HEK293 (cell line): ENCODE measurements at regions not wholly inside any gene's neighbourhood (a gene's known extent, or its start where the extent isn't known, plus 50 kb on each side); places are given as distances from the start of the nearest gene placed in this dataset.

ENCODE experiments used
- YY2 ChIP-seq: fragments of 450-650 bp; formaldehyde crosslinking; IDR thresholded peaks from 2 replicates; pipeline ENCODE4 v1.5.1; 2016; ENCODE audit warnings: missing biosample characterization, missing genetic modification characterization
- ZFP69B ChIP-seq: fragments of 450-650 bp; formaldehyde crosslinking; IDR thresholded peaks from 2 replicates; pipeline ENCODE4 v1.5.1; 2016; ENCODE audit warnings: missing biosample characterization, missing genetic modification characterization
- ZNF121 ChIP-seq: fragments of 450-650 bp; formaldehyde crosslinking; IDR thresholded peaks from 2 replicates; pipeline ENCODE4 v1.5.1; 2016; ENCODE audit warnings: missing biosample characterization, missing genetic modification characterization
- ZNF292 ChIP-seq: fragments of 450-650 bp; formaldehyde crosslinking; IDR thresholded peaks from 2 replicates; pipeline ENCODE4 v1.5.1; 2016; ENCODE audit warnings: low read depth, missing biosample characterization, missing genetic modification characterization, borderline replicate concordance
- ZNF324 ChIP-seq: fragments of 450-650 bp; formaldehyde crosslinking; IDR thresholded peaks from 2 replicates; pipeline ENCODE4 v1.5.1; 2016; ENCODE audit warnings: missing biosample characterization, missing genetic modification characterization
- ZNF510 ChIP-seq: fragments of 450-650 bp; formaldehyde crosslinking; IDR thresholded peaks from 2 replicates; pipeline ENCODE4 v1.5.1; 2018; ENCODE audit warnings: mild to moderate bottlenecking, missing genetic modification characterization, missing biosample characterization; ENCODE audit not compliant: insufficient replicate concordance
- ZNF785 ChIP-seq: fragments of 450-650 bp; formaldehyde crosslinking; IDR thresholded peaks from 2 replicates; pipeline ENCODE4 v1.5.1; 2016; ENCODE audit warnings: missing biosample characterization, missing genetic modification characterization
- TF ChIP-seq, protein P1 (sequence below): fragments of 450-650 bp; formaldehyde crosslinking; IDR thresholded peaks from 2 replicates; pipeline ENCODE4 v1.5.1; 2016; ENCODE audit warnings: missing biosample characterization, missing genetic modification characterization
- TF ChIP-seq, protein P2 (sequence below): fragments of 450-650 bp; formaldehyde crosslinking; IDR thresholded peaks from 2 replicates; pipeline ENCODE4 v1.5.1; 2017; ENCODE audit warnings: missing biosample characterization, missing genetic modification characterization

DNA sequence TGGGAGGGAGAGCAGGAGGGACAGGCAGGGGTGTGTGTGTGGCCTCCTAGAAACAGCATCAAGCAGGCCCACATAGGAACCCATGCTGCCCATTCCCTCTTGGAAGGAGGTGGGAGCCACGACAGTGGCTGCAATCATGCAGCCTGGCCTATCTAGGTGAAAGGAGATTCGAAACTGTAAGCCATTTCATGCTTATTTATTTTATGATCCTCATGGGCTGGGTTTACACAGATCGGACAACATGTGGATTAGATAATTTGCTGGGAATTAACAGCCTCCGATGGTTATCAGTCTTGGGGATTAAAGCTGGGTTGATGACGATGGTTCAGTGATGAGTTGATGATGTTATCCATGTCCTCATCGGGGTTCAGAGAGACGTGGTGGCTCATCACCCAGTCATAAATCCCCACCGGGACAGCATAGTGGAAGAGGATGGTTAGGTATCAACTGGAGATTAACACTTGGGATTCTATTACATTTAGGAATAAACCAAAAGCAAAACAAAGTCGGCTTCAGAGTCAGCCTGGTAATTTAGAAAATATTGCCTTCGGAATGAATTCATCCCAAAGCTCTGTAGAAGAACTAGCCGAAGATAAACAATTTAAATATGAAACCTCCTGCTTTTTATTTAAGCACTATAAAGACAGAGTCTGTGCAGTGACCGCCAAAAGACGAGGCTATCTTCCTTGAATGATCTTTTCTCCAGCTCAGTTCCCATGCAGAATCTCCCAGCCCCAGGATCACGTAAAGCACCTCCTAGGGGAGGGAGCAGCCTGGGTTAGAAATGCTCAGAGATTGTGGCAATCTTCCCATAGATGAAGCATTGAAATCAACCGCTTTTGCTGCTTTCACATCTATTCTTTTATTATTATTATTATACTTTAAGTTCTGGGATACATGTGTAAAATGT lies 252.8 kb downstream of the FOXD2 start:
- TF ChIP-seq ZNF510 (tag by site-specific recombination) (no peak), ZNF292 (tag by site-specific recombination) (no peak), ZFP69B (tag by site-specific recombination) (peak; percentile 75), ZNF121 (peak; percentile 76), YY2 (tag by site-specific recombination) (no peak), ZNF785 (tag by site-specific recombination) (no peak), ZNF324 (peak; percentile 85; the same call in 1 of the 2 replicates)
- TF ChIP-seq, protein P1, sequence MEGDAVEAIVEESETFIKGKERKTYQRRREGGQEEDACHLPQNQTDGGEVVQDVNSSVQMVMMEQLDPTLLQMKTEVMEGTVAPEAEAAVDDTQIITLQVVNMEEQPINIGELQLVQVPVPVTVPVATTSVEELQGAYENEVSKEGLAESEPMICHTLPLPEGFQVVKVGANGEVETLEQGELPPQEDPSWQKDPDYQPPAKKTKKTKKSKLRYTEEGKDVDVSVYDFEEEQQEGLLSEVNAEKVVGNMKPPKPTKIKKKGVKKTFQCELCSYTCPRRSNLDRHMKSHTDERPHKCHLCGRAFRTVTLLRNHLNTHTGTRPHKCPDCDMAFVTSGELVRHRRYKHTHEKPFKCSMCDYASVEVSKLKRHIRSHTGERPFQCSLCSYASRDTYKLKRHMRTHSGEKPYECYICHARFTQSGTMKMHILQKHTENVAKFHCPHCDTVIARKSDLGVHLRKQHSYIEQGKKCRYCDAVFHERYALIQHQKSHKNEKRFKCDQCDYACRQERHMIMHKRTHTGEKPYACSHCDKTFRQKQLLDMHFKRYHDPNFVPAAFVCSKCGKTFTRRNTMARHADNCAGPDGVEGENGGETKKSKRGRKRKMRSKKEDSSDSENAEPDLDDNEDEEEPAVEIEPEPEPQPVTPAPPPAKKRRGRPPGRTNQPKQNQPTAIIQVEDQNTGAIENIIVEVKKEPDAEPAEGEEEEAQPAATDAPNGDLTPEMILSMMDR (tag by site-specific recombination): no peak
- TF ChIP-seq, protein P2, sequence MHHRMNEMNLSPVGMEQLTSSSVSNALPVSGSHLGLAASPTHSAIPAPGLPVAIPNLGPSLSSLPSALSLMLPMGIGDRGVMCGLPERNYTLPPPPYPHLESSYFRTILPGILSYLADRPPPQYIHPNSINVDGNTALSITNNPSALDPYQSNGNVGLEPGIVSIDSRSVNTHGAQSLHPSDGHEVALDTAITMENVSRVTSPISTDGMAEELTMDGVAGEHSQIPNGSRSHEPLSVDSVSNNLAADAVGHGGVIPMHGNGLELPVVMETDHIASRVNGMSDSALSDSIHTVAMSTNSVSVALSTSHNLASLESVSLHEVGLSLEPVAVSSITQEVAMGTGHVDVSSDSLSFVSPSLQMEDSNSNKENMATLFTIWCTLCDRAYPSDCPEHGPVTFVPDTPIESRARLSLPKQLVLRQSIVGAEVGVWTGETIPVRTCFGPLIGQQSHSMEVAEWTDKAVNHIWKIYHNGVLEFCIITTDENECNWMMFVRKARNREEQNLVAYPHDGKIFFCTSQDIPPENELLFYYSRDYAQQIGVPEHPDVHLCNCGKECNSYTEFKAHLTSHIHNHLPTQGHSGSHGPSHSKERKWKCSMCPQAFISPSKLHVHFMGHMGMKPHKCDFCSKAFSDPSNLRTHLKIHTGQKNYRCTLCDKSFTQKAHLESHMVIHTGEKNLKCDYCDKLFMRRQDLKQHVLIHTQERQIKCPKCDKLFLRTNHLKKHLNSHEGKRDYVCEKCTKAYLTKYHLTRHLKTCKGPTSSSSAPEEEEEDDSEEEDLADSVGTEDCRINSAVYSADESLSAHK (tag by site-specific recombination): peak; percentile 98
